Osteoblast (primary cell): ENCODE measurements at regions not wholly inside any gene's neighbourhood (a gene's known extent, or its start where the extent isn't known, plus 50 kb on each side); places are given as distances from the start of the nearest gene placed in this dataset.

Experiments used
- DNase-seq: peaks from one replicate; pipeline ENCODE4 v3.0.0; 2011; ENCODE audit warnings: low spot score, mixed read lengths; ENCODE audit not compliant: insufficient read length; ENCODE audit errors: missing footprints
- H2AFZ ChIP-seq: 2 replicates; pipeline ENCODE4 v1.6.0; 2011; ENCODE audit warnings: mild to moderate bottlenecking, low read length
- H3K27ac ChIP-seq: 2 replicates; pipeline ENCODE4 v1.5.1; 2011; ENCODE audit warnings: mild to moderate bottlenecking, low read depth, low read length, moderate library complexity
- H3K27me3 ChIP-seq: 2 replicates; pipeline ENCODE4 v1.6.0; 2012; ENCODE audit warnings: mild to moderate bottlenecking, control low read depth, inconsistent platforms, low read length, moderate library complexity; ENCODE audit not compliant: insufficient read depth
- H3K36me3 ChIP-seq: 2 replicates; pipeline ENCODE4 v1.5.1; 2011; ENCODE audit warnings: mild to moderate bottlenecking, low read length, control low read depth, moderate library complexity; ENCODE audit not compliant: insufficient read depth
- H3K4me1 ChIP-seq: 2 replicates; pipeline ENCODE4 v1.5.1; 2011; ENCODE audit warnings: mild to moderate bottlenecking, low read length, control low read depth, moderate library complexity; ENCODE audit not compliant: insufficient read depth
- H3K4me2 ChIP-seq: 2 replicates; pipeline ENCODE4 v1.6.0; 2011; ENCODE audit warnings: mild to moderate bottlenecking, low read length; ENCODE audit not compliant: insufficient read depth
- H3K4me3 ChIP-seq: fragments of 200-600 bp; sonication (generic); 3 replicates; pipeline ENCODE4 v1.5.1; 2012; ENCODE audit warnings: mild to moderate bottlenecking, low read length, inconsistent platforms; ENCODE audit not compliant: insufficient read depth
- H3K79me2 ChIP-seq: 2 replicates; pipeline ENCODE4 v1.6.0; 2012; ENCODE audit warnings: mild to moderate bottlenecking, low read length, control low read depth, inconsistent platforms; ENCODE audit not compliant: insufficient read depth
- H3K9me3 ChIP-seq: 2 replicates; pipeline ENCODE4 v1.5.1; 2011; ENCODE audit warnings: low read depth, low read length, control low read depth
- H4K20me1 ChIP-seq: 2 replicates; pipeline ENCODE4 v1.6.0; 2012; ENCODE audit warnings: mild to moderate bottlenecking, low read length, control low read depth; ENCODE audit not compliant: insufficient read depth
- TF ChIP-seq, protein P1 (sequence below): IDR thresholded peaks from 2 replicates; pipeline ENCODE4 v1.5.1; 2011; ENCODE audit warnings: mild to moderate bottlenecking, low read depth, low read length, moderate library complexity; ENCODE audit errors: extremely low read depth

DNA sequence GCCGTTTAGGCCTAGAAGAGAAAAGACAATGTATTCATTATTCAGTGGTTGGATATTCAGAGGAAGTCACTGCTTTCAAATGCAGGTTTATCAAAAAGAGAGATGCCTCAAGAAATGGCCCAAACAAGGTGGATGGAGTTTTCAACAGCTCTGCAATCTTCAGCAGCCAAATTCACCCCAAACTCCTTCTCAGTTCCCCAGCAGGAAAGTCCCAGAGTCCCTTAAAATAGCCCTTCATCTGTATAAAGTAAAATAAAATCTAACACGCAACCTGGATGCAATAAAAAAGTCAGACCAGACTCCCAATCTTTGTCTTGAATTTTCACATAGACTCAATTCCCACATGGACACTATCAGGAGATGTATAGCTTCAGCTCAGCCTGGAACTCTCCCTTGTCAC lies 101.6 kb upstream of the SPATA12 start:
- Histone ChIP-seq H3K36me3 (no peaks in the 10 kb centered on the region), H2AFZ (no peak overlapping the region), H4K20me1 (no peaks in the 10 kb centered on the region), H3K79me2 (no peaks in the 10 kb centered on the region), H3K4me3 (no peak overlapping the region), H3K4me1 (no peaks in the 10 kb centered on the region), H3K4me2 (no peak overlapping the region), H3K27ac (no peak overlapping the region), H3K9me3 (no peaks in the 10 kb centered on the region), H3K27me3 (no peaks in the 10 kb centered on the region)
- TF ChIP-seq, protein P1, sequence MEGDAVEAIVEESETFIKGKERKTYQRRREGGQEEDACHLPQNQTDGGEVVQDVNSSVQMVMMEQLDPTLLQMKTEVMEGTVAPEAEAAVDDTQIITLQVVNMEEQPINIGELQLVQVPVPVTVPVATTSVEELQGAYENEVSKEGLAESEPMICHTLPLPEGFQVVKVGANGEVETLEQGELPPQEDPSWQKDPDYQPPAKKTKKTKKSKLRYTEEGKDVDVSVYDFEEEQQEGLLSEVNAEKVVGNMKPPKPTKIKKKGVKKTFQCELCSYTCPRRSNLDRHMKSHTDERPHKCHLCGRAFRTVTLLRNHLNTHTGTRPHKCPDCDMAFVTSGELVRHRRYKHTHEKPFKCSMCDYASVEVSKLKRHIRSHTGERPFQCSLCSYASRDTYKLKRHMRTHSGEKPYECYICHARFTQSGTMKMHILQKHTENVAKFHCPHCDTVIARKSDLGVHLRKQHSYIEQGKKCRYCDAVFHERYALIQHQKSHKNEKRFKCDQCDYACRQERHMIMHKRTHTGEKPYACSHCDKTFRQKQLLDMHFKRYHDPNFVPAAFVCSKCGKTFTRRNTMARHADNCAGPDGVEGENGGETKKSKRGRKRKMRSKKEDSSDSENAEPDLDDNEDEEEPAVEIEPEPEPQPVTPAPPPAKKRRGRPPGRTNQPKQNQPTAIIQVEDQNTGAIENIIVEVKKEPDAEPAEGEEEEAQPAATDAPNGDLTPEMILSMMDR, result no peak
- no peak for DNase-seq

DNA sequence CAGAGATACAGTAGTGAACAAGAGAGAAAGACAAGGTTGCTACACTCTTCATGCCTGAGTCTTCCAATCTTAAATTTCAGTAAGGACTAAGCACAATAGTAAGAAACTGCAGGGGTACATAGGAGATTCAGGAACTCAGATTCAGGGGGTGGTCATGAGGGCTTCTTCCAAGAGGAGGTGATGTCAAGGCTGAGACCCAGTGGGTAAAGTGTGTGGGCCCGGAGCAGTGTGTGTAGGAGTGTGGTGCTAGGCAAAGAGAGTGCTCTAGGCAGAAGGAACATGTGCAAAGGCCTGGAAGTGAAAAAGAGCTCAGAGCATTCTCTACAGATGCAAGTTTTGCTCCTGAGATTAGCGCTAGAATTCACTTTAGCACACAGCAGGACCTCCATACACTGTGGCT lies 102.9 kb upstream of the SPATA12 start:
- Histone ChIP-seq H3K36me3 (no peaks in the 10 kb centered on the region), H3K79me2 (no peaks in the 10 kb centered on the region), H3K4me1 (no peaks in the 10 kb centered on the region), H2AFZ (no peak overlapping the region), H3K4me2 (no peak overlapping the region), H3K9me3 (no peaks in the 10 kb centered on the region), H3K27me3 (no peaks in the 10 kb centered on the region), H4K20me1 (no peaks in the 10 kb centered on the region), H3K27ac (no peak overlapping the region), H3K4me3 (no peak overlapping the region)
- DNase-seq, result no peak
- TF ChIP-seq, protein P1, result no peak

- TF ChIP-seq, protein P1, result no peak
- Histone ChIP-seq H3K4me2 (no peak overlapping the region), H3K27me3 (no peaks in the 10 kb centered on the region), H3K79me2 (no peaks in the 10 kb centered on the region), H3K9me3 (no peaks in the 10 kb centered on the region), H3K27ac (no peak overlapping the region), H3K4me1 (no peaks in the 10 kb centered on the region), H4K20me1 (no peaks in the 10 kb centered on the region), H3K4me3 (no peak overlapping the region), H2AFZ (no peak overlapping the region), H3K36me3 (no peaks in the 10 kb centered on the region)
- no peak for DNase-seq
These were observed 103.6 kb upstream of the SPATA12 start for GRCh38 chr3:56956906-56957305.

DNA sequence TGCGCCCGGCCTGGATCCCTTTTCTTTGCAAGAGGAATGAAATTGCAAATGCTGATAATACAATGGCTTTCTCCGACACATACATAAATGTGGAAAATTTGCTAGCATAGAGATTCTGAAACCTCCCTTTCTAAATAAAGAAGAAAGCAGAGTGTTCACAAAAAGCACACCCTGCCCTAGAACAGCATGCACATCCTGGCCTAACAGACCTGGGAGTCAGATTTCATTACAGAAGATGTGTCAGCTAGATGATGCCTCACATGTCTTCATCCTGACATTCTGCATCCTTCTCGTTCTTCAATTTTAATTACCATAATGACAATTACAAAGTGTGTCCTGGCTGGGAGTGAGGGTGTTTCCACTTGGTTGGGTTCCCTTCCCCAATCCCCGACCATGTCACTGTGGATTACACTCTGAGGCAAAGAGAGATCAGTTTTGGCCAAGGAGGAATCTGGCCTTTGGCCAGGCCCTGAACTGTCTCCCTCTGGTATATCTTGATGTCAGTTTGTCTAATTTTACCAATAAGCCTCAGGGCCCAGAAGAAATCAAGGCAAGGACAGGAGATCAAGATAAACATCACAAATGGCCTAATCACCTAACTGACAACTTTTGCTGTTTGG lies 104.9 kb upstream of the SPATA12 start:
- H3K4me1 ChIP-seq, result no peaks in the 10 kb centered on the region
- H3K27me3 ChIP-seq, result no peaks in the 10 kb centered on the region
- no peak overlapping the region for H3K27ac ChIP-seq
- no peaks in the 10 kb centered on the region for H3K79me2 ChIP-seq
- no peak overlapping the region for H3K4me3 ChIP-seq
- no peak for DNase-seq
- H2AFZ ChIP-seq, result no peak overlapping the region
- no peaks in the 10 kb centered on the region for H3K9me3 ChIP-seq
- TF ChIP-seq, protein P1, result no peak
- H4K20me1 ChIP-seq, result no peaks in the 10 kb centered on the region
- no peaks in the 10 kb centered on the region for H3K36me3 ChIP-seq
- H3K4me2 ChIP-seq, result no peak overlapping the region
